IMR-90 (cell line): ENCODE measurements at regions not wholly inside any gene's neighbourhood (a gene's known extent, or its start where the extent isn't known, plus 50 kb on each side); places are given as distances from the start of the nearest gene placed in this dataset.

Source experiments
- ATAC-seq: fragments of 200-7000 bp; cut with Tn5 transposase; 2 replicates; pipeline ENCODE4 v1.9.1; 2020; ENCODE audit warnings: low read depth, mild to moderate bottlenecking, moderate library complexity
- BruUV-seq: library from RNA; stranded (reverse); fragments of 400-500 nt; replicated peaks from 2 replicates; lab custom pipeline; 2021; lab: Mats Ljungman, UMichigan
- CTCF ChIA-PET: fragments of 300-600 bp; formaldehyde crosslinking; extraction: SDS; loops from one replicate; lab custom pipeline; 2021; ENCODE audit warnings: antibody characterized with exemption; lab: Yijun Ruan, JAX
- POLR2A ChIA-PET: fragments of 300-600 bp; sonication (Branson Sonifier 250); formaldehyde crosslinking; loops from one replicate; lab custom pipeline; 2022; ENCODE audit warnings: antibody characterized with exemption; ENCODE audit not compliant: unreplicated experiment; lab: Charles Lee
- DNase-seq: peaks from one replicate; pipeline ENCODE4 v3.0.0; 2013
- H2AFZ ChIP-seq: replicated peaks from 2 replicates; pipeline ENCODE3; 2013; ENCODE audit warnings: low read length, mild to moderate bottlenecking; ENCODE audit not compliant: poor library complexity
- H2AK5ac ChIP-seq: 2 replicates; pipeline ENCODE4 v1.6.1; 2013; ENCODE audit warnings: low read depth, low read length, inconsistent platforms
- H2AK9ac ChIP-seq: replicated peaks from 2 replicates; pipeline ENCODE3; 2013; ENCODE audit warnings: mild to moderate bottlenecking, low read depth, low read length, moderate library complexity; ENCODE audit not compliant: poor library complexity
- H2BK120ac ChIP-seq: 2 replicates; pipeline ENCODE4 v1.6.1; 2013; ENCODE audit warnings: low read depth, low read length, inconsistent platforms
- H2BK15ac ChIP-seq: 3 replicates; pipeline ENCODE4 v1.6.1; 2013; ENCODE audit warnings: low read depth, low read length, inconsistent platforms
- H2BK20ac ChIP-seq: 2 replicates; pipeline ENCODE4 v1.6.1; 2013; ENCODE audit warnings: low read depth, mild to moderate bottlenecking, inconsistent platforms, low read length, moderate library complexity
- H2BK5ac ChIP-seq: 2 replicates; pipeline ENCODE4 v1.6.1; 2013; ENCODE audit warnings: mild to moderate bottlenecking, low read depth, low read length, inconsistent platforms; ENCODE audit not compliant: poor library complexity, severe bottlenecking
- H3K14ac ChIP-seq: replicated peaks from 2 replicates; pipeline ENCODE4 v1.6.1; 2013; ENCODE audit warnings: low read depth, low read length, inconsistent platforms
- H3K18ac ChIP-seq: 2 replicates; pipeline ENCODE4 v1.6.1; 2013; ENCODE audit warnings: low read depth, low read length, control low read depth
- H3K23ac ChIP-seq: 2 replicates; pipeline ENCODE4 v1.6.1; 2013; ENCODE audit warnings: low read depth, low read length, inconsistent platforms
- H3K27ac ChIP-seq: 2 replicates; pipeline ENCODE4 v1.5.1; 2013; ENCODE audit warnings: mild to moderate bottlenecking, control low read depth, low read length; ENCODE audit not compliant: insufficient read depth
- H3K27me3 ChIP-seq: 2 replicates; pipeline ENCODE4 v1.6.1; 2013; ENCODE audit warnings: low read length; ENCODE audit not compliant: control insufficient read depth, insufficient read depth
- H3K36me3 ChIP-seq: 2 replicates; pipeline ENCODE4 v1.6.1; 2013; ENCODE audit warnings: low read length, mixed read lengths; ENCODE audit not compliant: control insufficient read depth, insufficient read depth
- H3K4ac ChIP-seq: 2 replicates; pipeline ENCODE4 v1.6.1; 2013; ENCODE audit warnings: low read depth, low read length, inconsistent platforms
- H3K4me1 ChIP-seq: 2 replicates; pipeline ENCODE4 v1.6.1; 2013; ENCODE audit warnings: low read length, mixed read lengths; ENCODE audit not compliant: control insufficient read depth, insufficient read depth
- H3K4me2 ChIP-seq: 2 replicates; pipeline ENCODE4 v1.6.1; 2013; ENCODE audit warnings: low read depth, mild to moderate bottlenecking, control low read depth, low read length, moderate library complexity
- H3K4me3 ChIP-seq: 2 replicates; pipeline ENCODE4 v1.5.1; 2013; ENCODE audit warnings: low read depth, mild to moderate bottlenecking, control low read depth, low read length, moderate library complexity; ENCODE audit not compliant: insufficient read depth
- H3K56ac ChIP-seq: 2 replicates; pipeline ENCODE4 v1.6.1; 2013; ENCODE audit warnings: low read length, inconsistent platforms; ENCODE audit not compliant: insufficient read depth; ENCODE audit errors: extremely low read depth
- H3K79me1 ChIP-seq, 2 experiments: 2 replicates each; pipeline ENCODE4 v1.6.1; 2013; ENCODE audit warnings: low read length in 2 of 2, inconsistent platforms in 1 of 2, low read depth in 1 of 2
- H3K9ac ChIP-seq: 2 replicates; pipeline ENCODE4 v1.6.1; 2013; ENCODE audit warnings: low read depth, low read length, control low read depth
- H3K9me1 ChIP-seq: 2 replicates; pipeline ENCODE4 v1.6.1; 2013; ENCODE audit warnings: low read length, inconsistent platforms; ENCODE audit not compliant: insufficient read depth
- H3K9me3 ChIP-seq: 2 replicates; pipeline ENCODE4 v1.6.1; 2013; ENCODE audit warnings: low read length; ENCODE audit not compliant: control insufficient read depth, insufficient read depth
- H4K20me1 ChIP-seq: 2 replicates; pipeline ENCODE4 v1.6.1; 2013; ENCODE audit warnings: low read length, inconsistent platforms; ENCODE audit not compliant: insufficient read depth
- H4K5ac ChIP-seq: 2 replicates; pipeline ENCODE4 v1.6.1; 2013; ENCODE audit warnings: mild to moderate bottlenecking, low read depth, low read length, control low read depth
- H4K8ac ChIP-seq, 2 experiments: 2 replicates each; pipeline ENCODE4 v1.6.1; 2013; ENCODE audit warnings: low read depth in 2 of 2, low read length in 2 of 2, control low read depth in 1 of 2, inconsistent platforms in 1 of 2
- H4K91ac ChIP-seq: 2 replicates; pipeline ENCODE4 v1.6.1; 2013; ENCODE audit warnings: low read depth, low read length, inconsistent platforms; ENCODE audit not compliant: insufficient read depth
- BHLHE40 ChIP-seq: fragments of 150-350 bp; IDR thresholded peaks from 2 replicates; pipeline ENCODE4 v1.6.1; 2016; ENCODE audit warnings: mild to moderate bottlenecking, low read depth, low read length
- CEBPB ChIP-seq: IDR thresholded peaks from 2 replicates; pipeline ENCODE4 v1.6.1; 2012; ENCODE audit warnings: low read depth, low read length, improper control_type of control experiment
- FOS ChIP-seq: fragments of 150-350 bp; IDR thresholded peaks from 2 replicates; pipeline ENCODE4 v1.6.1; 2016; ENCODE audit warnings: low read depth, low read length
- MAZ ChIP-seq: IDR thresholded peaks from 2 replicates; pipeline ENCODE4 v1.6.1; 2012; ENCODE audit warnings: low read depth, mild to moderate bottlenecking, low read length, improper control_type of control experiment, moderate library complexity, borderline replicate concordance
- NFE2L2 ChIP-seq: fragments of 150-350 bp; IDR thresholded peaks from 2 replicates; pipeline ENCODE4 v1.6.1; 2016; ENCODE audit warnings: low read depth, mild to moderate bottlenecking, low read length
- POLR2A ChIP-seq: IDR thresholded peaks from 2 replicates; pipeline ENCODE4 v1.6.1; 2012; ENCODE audit warnings: mild to moderate bottlenecking, low read depth, low read length
- RFX5 ChIP-seq: IDR thresholded peaks from 2 replicates; pipeline ENCODE4 v1.8.0; 2012; ENCODE audit warnings: low read depth, mild to moderate bottlenecking, low read length, moderate library complexity
- WGBS, 2 experiments: methylation state at CpG; one replicate each; pipeline versions ENCODE4 v1.1.5 to v1.1.7; 2013; ENCODE audit warnings: missing lambda C conversion rate in 2 of 2; ENCODE audit not compliant: insufficient read length in 1 of 2; ENCODE audit errors: extremely low coverage in 2 of 2; 5-methylcytosine and 5-hydroxymethylcytosine counted together
- dilution Hi-C: fragments of 300-500 bp; cut with HindIII; formaldehyde crosslinking; loops from one replicate; pipeline ENCODE4 v1.14.3; 2018; ENCODE audit warnings: low sequenced_read_pairs; ENCODE audit not compliant: unreplicated experiment
- in situ Hi-C: fragments of 300-500 bp; cut with MboI; formaldehyde crosslinking; loops from 3 replicates; pipeline ENCODE4 v1.14.3; 2019; ENCODE audit warnings: low sequenced_read_pairs, inconsistent platforms, mixed read lengths
- intact Hi-C: fragments of 100-400 bp; cut with micrococcal nuclease; formaldehyde crosslinking; loops from 2 replicates; pipeline ENCODE4 v1.10.0; 2022
- TF ChIP-seq, protein P1 (sequence below): conservative IDR thresholded peaks from 2 replicates; pipeline ENCODE4 v1.5.1; 2012; ENCODE audit warnings: mild to moderate bottlenecking, low read depth, low read length, improper control_type of control experiment
- TF ChIP-seq, protein P2 (sequence below): fragments of 150-350 bp; IDR thresholded peaks from 2 replicates; pipeline ENCODE4 v1.6.1; 2017; ENCODE audit warnings: mild to moderate bottlenecking, antibody characterized with exemption, low read length, low read depth

DNA sequence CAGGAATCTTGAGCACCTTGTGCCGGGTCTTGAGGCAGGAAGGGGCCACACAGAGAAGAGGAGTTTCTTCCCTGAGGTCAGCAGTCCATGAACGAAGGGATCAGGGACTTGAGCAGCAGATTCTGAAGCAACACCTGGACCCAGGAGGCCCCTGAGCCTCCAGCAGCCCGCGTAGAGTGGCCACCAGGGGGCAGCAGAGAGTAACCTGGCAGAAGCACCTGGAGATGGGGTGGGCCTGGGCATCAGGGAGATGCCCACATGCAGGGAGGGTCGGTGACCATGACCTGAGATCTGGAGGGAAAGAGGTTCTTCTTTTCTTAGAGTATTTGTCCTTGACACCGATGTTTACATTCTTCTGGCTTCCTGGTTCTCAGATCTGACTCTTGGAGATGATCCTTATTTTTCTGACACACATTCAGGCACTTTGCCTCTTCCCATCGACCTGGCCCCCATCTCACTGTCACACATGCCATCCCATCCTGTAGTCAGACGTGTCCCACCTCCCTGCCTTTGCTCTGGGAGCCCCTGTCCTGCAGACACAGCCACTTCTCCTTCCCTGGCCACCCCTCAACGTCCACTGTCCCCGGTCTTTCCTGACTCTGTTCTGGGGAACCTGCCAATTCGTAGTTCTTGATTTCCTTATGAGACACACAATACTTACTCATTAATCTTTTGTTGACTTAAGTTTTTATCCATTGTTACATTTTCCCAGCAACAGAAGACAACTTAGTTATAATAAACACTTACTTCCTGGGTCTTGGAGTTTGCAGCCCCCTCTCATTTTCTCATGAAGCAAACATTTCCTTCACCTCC, 66.5 kb downstream of the GGTLC2 start (continued):
- TF ChIP-seq, protein P1, sequence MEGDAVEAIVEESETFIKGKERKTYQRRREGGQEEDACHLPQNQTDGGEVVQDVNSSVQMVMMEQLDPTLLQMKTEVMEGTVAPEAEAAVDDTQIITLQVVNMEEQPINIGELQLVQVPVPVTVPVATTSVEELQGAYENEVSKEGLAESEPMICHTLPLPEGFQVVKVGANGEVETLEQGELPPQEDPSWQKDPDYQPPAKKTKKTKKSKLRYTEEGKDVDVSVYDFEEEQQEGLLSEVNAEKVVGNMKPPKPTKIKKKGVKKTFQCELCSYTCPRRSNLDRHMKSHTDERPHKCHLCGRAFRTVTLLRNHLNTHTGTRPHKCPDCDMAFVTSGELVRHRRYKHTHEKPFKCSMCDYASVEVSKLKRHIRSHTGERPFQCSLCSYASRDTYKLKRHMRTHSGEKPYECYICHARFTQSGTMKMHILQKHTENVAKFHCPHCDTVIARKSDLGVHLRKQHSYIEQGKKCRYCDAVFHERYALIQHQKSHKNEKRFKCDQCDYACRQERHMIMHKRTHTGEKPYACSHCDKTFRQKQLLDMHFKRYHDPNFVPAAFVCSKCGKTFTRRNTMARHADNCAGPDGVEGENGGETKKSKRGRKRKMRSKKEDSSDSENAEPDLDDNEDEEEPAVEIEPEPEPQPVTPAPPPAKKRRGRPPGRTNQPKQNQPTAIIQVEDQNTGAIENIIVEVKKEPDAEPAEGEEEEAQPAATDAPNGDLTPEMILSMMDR: peak; percentile 66

DNA sequence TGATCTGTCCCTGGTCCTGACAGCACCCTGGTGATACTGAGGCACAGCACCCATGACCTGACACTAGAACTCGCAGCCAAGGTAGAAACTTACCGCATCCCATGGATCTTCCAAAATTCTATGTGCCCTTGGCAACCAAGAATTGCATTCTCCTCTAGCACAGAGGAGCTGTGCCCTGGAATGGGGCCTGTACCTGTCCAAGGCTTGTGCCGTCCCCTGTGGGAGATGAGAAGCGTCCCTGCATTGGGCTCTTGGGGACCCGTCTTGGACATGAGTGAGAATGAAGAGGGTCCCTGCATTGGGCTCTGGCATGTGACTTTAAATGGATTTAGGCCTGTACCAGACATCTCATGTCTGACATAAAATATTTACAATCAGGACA, 67.1 kb downstream of the GGTLC2 start:
- Histone ChIP-seq H3K27me3 (peaks cover 3% of the 10 kb centered on the region; the same call in 1 of the 2 replicates), H4K20me1 (no peaks in the 10 kb centered on the region), H3K56ac (no peak overlapping the region), H4K91ac (no peak overlapping the region), H3K79me1 (no peaks in the 10 kb centered on the region), H3K18ac (no peak overlapping the region), H2BK15ac (no peak overlapping the region), H2AK5ac (no peak overlapping the region), H4K5ac (no peak overlapping the region), H3K9me1 (no peaks in the 10 kb centered on the region), H2BK120ac (no peak overlapping the region), H2AK9ac (no peak overlapping the region), H3K4me2 (no peak overlapping the region), H3K4ac (no peak overlapping the region), H3K27ac (no peak overlapping the region), H3K36me3 (no peaks in the 10 kb centered on the region), H2AFZ (no peak overlapping the region), H2BK5ac (no peak overlapping the region), H3K4me3 (no peak overlapping the region), H3K9ac (no peak overlapping the region), H3K9me3 (no peaks in the 10 kb centered on the region), H2BK20ac (no peak overlapping the region), H3K14ac (no peak overlapping the region), H3K4me1 (no peaks in the 10 kb centered on the region), H4K8ac (no peak overlapping the region), H3K23ac (no peak overlapping the region)
- ChIA-PET POLR2A (no interaction called here), CTCF (interaction anchor here (1.4 kb wide), 1 partner anchor 45 kb away, joined by 3 read pairs; no protein-coding TSS in a partner anchor)
- no CpG with 5 or more reads among the region's 5 CpGs for WGBS, 2 experiments
- no TSS peak for BruUV-seq
- in situ Hi-C loops (no loop called here), dilution Hi-C loops (no loop called here), intact Hi-C loops (loop anchor here (5.0 kb wide), 1 partner anchor 36 kb away; no protein-coding TSS in a partner anchor)
- DNase-seq (no peak), ATAC-seq (no peak)
- TF ChIP-seq, protein P2, sequence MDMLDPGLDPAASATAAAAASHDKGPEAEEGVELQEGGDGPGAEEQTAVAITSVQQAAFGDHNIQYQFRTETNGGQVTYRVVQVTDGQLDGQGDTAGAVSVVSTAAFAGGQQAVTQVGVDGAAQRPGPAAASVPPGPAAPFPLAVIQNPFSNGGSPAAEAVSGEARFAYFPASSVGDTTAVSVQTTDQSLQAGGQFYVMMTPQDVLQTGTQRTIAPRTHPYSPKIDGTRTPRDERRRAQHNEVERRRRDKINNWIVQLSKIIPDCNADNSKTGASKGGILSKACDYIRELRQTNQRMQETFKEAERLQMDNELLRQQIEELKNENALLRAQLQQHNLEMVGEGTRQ: no peak
- TF ChIP-seq NFE2L2 (no peak), CEBPB (no peak), RFX5 (no peak), BHLHE40 (no peak), FOS (no peak), MAZ (no peak), POLR2A (no peak)
- TF ChIP-seq, protein P1: no peak
